HepG2 (cell line): ENCODE measurements at regions not wholly inside any gene's neighbourhood (a gene's known extent, or its start where the extent isn't known, plus 50 kb on each side); places are given as distances from the start of the nearest gene placed in this dataset.
"Not testable (repeated sequence)": the region's sequence is repeated elsewhere in the genome, so short reads cannot be mapped to it uniquely, and the experiment has no call there.

Experiments used
- ATAC-seq: fragments of 200-7000 bp; cut with Tn5 transposase; 3 replicates; pipeline ENCODE4 v1.9.1; 2020; ENCODE audit warnings: mild to moderate bottlenecking, moderate library complexity
- BruUV-seq: library from RNA; stranded (reverse); fragments of 400-500 nt; replicated peaks from 2 replicates; lab custom pipeline; 2021; lab: Mats Ljungman, UMichigan
- CTCF ChIA-PET: fragments of 300-600 bp; formaldehyde crosslinking; extraction: SDS; loops from one replicate; lab custom pipeline; 2021; ENCODE audit warnings: low total read pairs, inconsistent platforms, low intra/inter-chr PET ratio; lab: Yijun Ruan, JAX
- POLR2A ChIA-PET: fragments of 350-600 bp; sonication (Branson Sonifier 250); formaldehyde crosslinking; loops from one replicate; lab custom pipeline; 2020; ENCODE audit warnings: antibody characterized with exemption, inconsistent platforms; lab: Yijun Ruan, JAX
- DNase-seq: peaks from one replicate; pipeline ENCODE4 v3.0.0-alpha.2; 2015; ENCODE audit warnings: low spot score
- FAIRE-seq: peaks from 3 replicates; lab custom pipeline; 2011; peaks lifted over from hg19 to GRCh38; lab: Jason Lieb, UNC
- H2AFZ ChIP-seq: one replicate; pipeline ENCODE4 v1.6.1; 2011; ENCODE audit warnings: low read length, inconsistent platforms
- H3K27ac ChIP-seq: fragments of 300-600 bp; 3 replicates; pipeline ENCODE4 v1.8.0; 2011; ENCODE audit warnings: mixed run types, mild to moderate bottlenecking, mixed read lengths, low read length, inconsistent platforms; ENCODE audit not compliant: insufficient read depth; ENCODE audit errors: extremely low read length
- H3K27me3 ChIP-seq, 2 experiments: fragments of 200-600 bp in 1 of 2; 2 replicates in 1 of 2; 3 replicates in 1 of 2; pipeline versions ENCODE4 v1.6.0 to v1.8.0; 2011; ENCODE audit warnings: low read length in 2 of 2, mild to moderate bottlenecking in 2 of 2, moderate library complexity in 2 of 2, inconsistent platforms in 1 of 2; ENCODE audit not compliant: insufficient read depth in 2 of 2, control insufficient read depth in 1 of 2
- H3K36me3 ChIP-seq, 2 experiments: fragments of 200-600 bp in 1 of 2; replicated peaks in 1 of 2; 2 replicates in 1 of 2; 3 replicates in 1 of 2; pipeline versions ENCODE4 v1.5.1 to v1.8.0; 2011; ENCODE audit warnings: low read length in 2 of 2, inconsistent platforms in 1 of 2; ENCODE audit not compliant: insufficient read depth in 2 of 2, control insufficient read depth in 1 of 2
- H3K4me1 ChIP-seq: 2 replicates; pipeline ENCODE4 v1.5.1; 2012; ENCODE audit warnings: low read length, inconsistent platforms; ENCODE audit not compliant: insufficient read depth
- H3K4me2 ChIP-seq: 2 replicates; pipeline ENCODE4 v1.6.0; 2011; ENCODE audit warnings: low read depth, low read length, inconsistent platforms
- H3K4me3 ChIP-seq, 3 experiments: fragments of 200-600 bp in 1 of 3; sonication (generic), shearing (Covaris generic) in 1 of 3; replicated peaks in 1 of 3; 2 replicates each; pipeline ENCODE4 v1.5.1; 2011 to 2016; ENCODE audit warnings: low read length in 3 of 3, inconsistent platforms in 2 of 3, low read depth in 2 of 3, mild to moderate bottlenecking in 2 of 3, control low read depth in 1 of 3, mixed read lengths in 1 of 3; ENCODE audit not compliant: insufficient read depth in 1 of 3
- H3K79me2 ChIP-seq: one replicate; pipeline ENCODE4 v1.6.1; 2011; ENCODE audit warnings: low read length, inconsistent platforms; ENCODE audit not compliant: insufficient read depth
- H3K9ac ChIP-seq: 2 replicates; pipeline ENCODE4 v1.6.0; 2011; ENCODE audit warnings: mild to moderate bottlenecking, low read depth, low read length, inconsistent platforms; ENCODE audit not compliant: insufficient read depth
- H3K9me3 ChIP-seq: 2 replicates; pipeline ENCODE4 v1.5.1; 2012; ENCODE audit warnings: mild to moderate bottlenecking, low read length
- H4K20me1 ChIP-seq: 2 replicates; pipeline ENCODE4 v1.6.0; 2011; ENCODE audit warnings: inconsistent platforms, mild to moderate bottlenecking, low read length, moderate library complexity; ENCODE audit not compliant: insufficient read depth
- CBX1 ChIP-seq: IDR thresholded peaks from one replicate; pipeline ENCODE4 v1.6.1; 2016; ENCODE audit warnings: antibody characterized with exemption, low read depth
- ELF1 ChIP-seq: sonication (generic); formaldehyde crosslinking; IDR thresholded peaks from 2 replicates; pipeline ENCODE4 v1.4.0; 2020; ENCODE audit warnings: missing genetic modification reagents
- EZH2 ChIP-seq: conservative IDR thresholded peaks from 2 replicates; pipeline ENCODE4 v1.6.1; 2012; ENCODE audit warnings: mild to moderate bottlenecking, low read depth, low read length, moderate library complexity
- FOXP4 ChIP-seq: sonication (generic); formaldehyde crosslinking; IDR thresholded peaks from 2 replicates; pipeline ENCODE4 v1.4.0; 2020; ENCODE audit warnings: missing genetic modification reagents
- GPN1 ChIP-seq: sonication (generic); formaldehyde crosslinking; IDR thresholded peaks from 2 replicates; pipeline ENCODE4 v1.5.1; 2020; ENCODE audit warnings: missing genetic modification reagents, borderline replicate concordance
- MBNL3 ChIP-seq: fragments of 250-450 bp; sonication (Bioruptor Pico); conservative IDR thresholded peaks from 2 replicates; pipeline ENCODE4 v1.8.0; 2022; ENCODE audit warnings: mild to moderate bottlenecking, inconsistent platforms
- MXI1 ChIP-seq: IDR thresholded peaks from 3 replicates; pipeline ENCODE4 v1.6.1; 2012; ENCODE audit warnings: low read depth, low read length, inconsistent platforms, borderline replicate concordance
- NR1H2 ChIP-seq: sonication (generic); formaldehyde crosslinking; IDR thresholded peaks from 2 replicates; pipeline ENCODE4 v1.8.1; 2022; ENCODE audit warnings: low read depth, missing genetic modification reagents, borderline replicate concordance
- UBTF ChIP-seq: sonication (generic); formaldehyde crosslinking; IDR thresholded peaks from 2 replicates; pipeline ENCODE4 v1.4.0; 2020; ENCODE audit warnings: mild to moderate bottlenecking, missing genetic modification reagents
- ZC3H13 ChIP-seq: sonication (generic); formaldehyde crosslinking; IDR thresholded peaks from 2 replicates; pipeline ENCODE4 v1.8.1; 2023; ENCODE audit warnings: mild to moderate bottlenecking, missing genetic modification reagents, moderate library complexity
- ZNF335 ChIP-seq: sonication (generic); formaldehyde crosslinking; IDR thresholded peaks from 2 replicates; pipeline ENCODE4 v1.4.0; 2020; ENCODE audit warnings: missing genetic modification reagents
- ZNF543 ChIP-seq: sonication (generic); formaldehyde crosslinking; IDR thresholded peaks from 2 replicates; pipeline ENCODE4 v1.4.0; 2020; ENCODE audit warnings: mild to moderate bottlenecking, missing genetic modification reagents
- ZNF652 ChIP-seq: IDR thresholded peaks from 2 replicates; pipeline ENCODE4 v1.6.1; 2016; ENCODE audit warnings: low read depth, borderline replicate concordance
- WGBS: methylation state at CpG from one replicate; pipeline ENCODE4 v1.1.6; 2017; ENCODE audit warnings: low lambda C conversion rate; 5-methylcytosine and 5-hydroxymethylcytosine counted together
- in situ Hi-C: cut with HindIII; loops from 2 replicates; pipeline ENCODE4 v1.10.0; 2017; ENCODE audit warnings: low pct_unique_long_range_greater_than_20kb; ENCODE audit not compliant: extremely low pct_ligation_motif_present
- intact Hi-C: fragments of 100-400 bp; cut with micrococcal nuclease; formaldehyde crosslinking; loops from one replicate; pipeline ENCODE4 v1.10.0; 2022; ENCODE audit not compliant: unreplicated experiment

- no peak for FAIRE-seq
- TF ChIP-seq ZNF335 (CRISPR knock-in tag), result no peak
- no peak for TF ChIP-seq GPN1 (CRISPR knock-in tag)
- no peak for TF ChIP-seq MXI1
- no peak for TF ChIP-seq MBNL3 (CRISPR knock-in tag)
- no peak for TF ChIP-seq ELF1 (CRISPR knock-in tag)
- TF ChIP-seq ZC3H13 (CRISPR knock-in tag), result no peak
- no peak for TF ChIP-seq ZNF543 (CRISPR knock-in tag)
- no peak for TF ChIP-seq NR1H2 (CRISPR knock-in tag)
- no peak for TF ChIP-seq ZNF652
- TF ChIP-seq UBTF (CRISPR knock-in tag), result no peak
- TF ChIP-seq CBX1, result no peak
- no peak for TF ChIP-seq EZH2
- no peak for TF ChIP-seq FOXP4 (CRISPR knock-in tag)
- Histone ChIP-seq H3K4me1 (no peaks in the 10 kb centered on the region), H3K79me2 (no peaks in the 10 kb centered on the region), H3K36me3 (no peaks in the 10 kb centered on the region), H3K27ac (no peak overlapping the region), H2AFZ (no peak overlapping the region), H3K4me3 (no peak overlapping the region), H3K9ac (no peak overlapping the region), H3K4me2 (no peak overlapping the region), H4K20me1 (no peaks in the 10 kb centered on the region), H3K9me3 (peaks cover 69% of the 10 kb centered on the region), H3K27me3 (no peaks in the 10 kb centered on the region)
- intact Hi-C loops, result no loop called here
- no peak for ATAC-seq
- no peak for DNase-seq
- WGBS, result 56% methylated on average over 3 of the region's 17 CpGs
- in situ Hi-C loops, result no loop called here
- ChIA-PET CTCF (no interaction called here), POLR2A (no interaction called here)
- no TSS peak for BruUV-seq
These were observed 187.0 kb downstream of the UBE3A start for GRCh38 chr15:25251700-25252390.

GRCh38 chr15:25253048-25253973 lies 185.5 kb downstream of the UBE3A start:
- POLR2A ChIA-PET, CTCF ChIA-PET, H3K36me3 ChIP-seq, H3K9ac ChIP-seq, intact Hi-C loops, H3K27me3 ChIP-seq, in situ Hi-C loops, H3K4me3 ChIP-seq, FAIRE-seq, H3K79me2 ChIP-seq, H3K4me1 ChIP-seq, H4K20me1 ChIP-seq, H2AFZ ChIP-seq, BruUV-seq, ATAC-seq, H3K4me2 ChIP-seq, DNase-seq, H3K27ac ChIP-seq: not testable (repeated sequence)
- H3K9me3 ChIP-seq, result peaks cover 55% of the 10 kb centered on the region
- 45% methylated on average over 6 of the region's 35 CpGs for WGBS
